ENCODE measurements at regions not wholly inside any gene's neighbourhood (a gene's known extent, or its start where the extent isn't known, plus 50 kb on each side); places are given as distances from the start of the nearest gene placed in this dataset.
A peak's percentile ranks its signal among the peaks of the same experiment; 100 is the strongest.

GRCh38 chr5:153399595-153399994 lies 90.9 kb upstream of the GRIA1 start:
- in situ Hi-C loops (cut with HindIII; ENCODE audit: low pct_unique_long_range_greater_than_20kb, low sequenced_read_pairs): no loop called here
- DNase-seq (ENCODE audit: low read depth, low spot score): no peak

DNA sequence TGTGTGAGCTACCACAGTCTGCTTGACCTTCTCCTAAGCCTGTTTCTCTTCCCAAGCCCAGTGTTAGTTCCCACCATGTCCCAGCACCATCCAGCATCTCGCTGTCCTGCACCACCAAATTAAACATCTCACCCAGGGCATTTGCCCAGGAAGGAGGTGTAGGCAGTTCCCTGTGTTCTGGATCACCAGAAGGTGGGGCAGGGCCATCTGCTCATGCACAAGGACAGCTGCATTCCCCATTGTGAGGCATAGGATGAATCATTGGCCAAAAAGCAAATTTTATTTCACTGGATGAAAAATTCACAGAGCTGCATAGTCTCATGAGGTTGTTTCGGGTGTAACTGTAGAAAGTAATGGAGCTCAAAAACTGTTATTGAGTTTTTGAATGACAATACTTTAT lies 89.5 kb upstream of the GRIA1 start:
- no peak for DNase-seq (ENCODE audit: low read depth, low spot score)
- in situ Hi-C loops (cut with HindIII; ENCODE audit: low pct_unique_long_range_greater_than_20kb, low sequenced_read_pairs): no loop called here

DNA sequence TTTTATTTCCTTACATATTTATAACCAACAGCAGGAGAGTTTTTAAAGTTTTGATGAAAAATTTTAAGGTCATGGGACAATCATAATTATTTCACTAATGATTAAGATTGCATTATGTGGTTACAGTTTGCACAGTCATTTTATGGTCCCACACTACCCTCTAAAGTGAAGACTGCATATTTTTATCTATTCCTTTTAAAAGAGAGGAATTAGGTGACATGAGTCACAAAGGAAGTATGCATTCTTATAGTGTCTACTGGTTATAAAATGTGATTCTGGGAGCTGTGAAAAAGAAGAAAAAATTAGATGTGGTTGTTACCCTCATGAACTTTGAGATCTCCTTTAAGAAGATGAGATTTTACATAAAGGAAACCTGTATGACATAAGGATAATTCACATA lies 87.9 kb upstream of the GRIA1 start:
- DNase-seq (ENCODE audit: low read depth, low spot score): no peak
- in situ Hi-C loops (cut with HindIII; ENCODE audit: low pct_unique_long_range_greater_than_20kb, low sequenced_read_pairs): no loop called here

DNA sequence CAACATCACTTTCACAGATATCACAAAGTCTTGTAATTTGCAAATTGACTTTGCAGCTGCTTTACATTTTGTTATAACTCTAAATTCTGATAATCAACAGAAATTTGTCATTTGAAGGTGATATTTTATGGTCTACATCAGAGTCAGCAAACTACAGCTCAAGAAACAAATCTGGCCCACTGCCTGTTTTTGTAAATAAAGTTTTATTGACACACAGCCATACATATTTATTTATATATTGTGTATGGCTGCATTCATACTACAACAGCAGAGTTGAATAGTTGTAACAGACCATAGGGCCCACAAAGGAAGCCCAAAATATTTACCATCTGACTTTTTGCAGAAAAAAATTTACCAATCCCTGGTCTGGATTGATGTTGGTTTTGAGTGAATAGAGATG lies 87.0 kb upstream of the GRIA1 start:
- no peak for DNase-seq (ENCODE audit: low read depth, low spot score)
- in situ Hi-C loops (cut with HindIII; ENCODE audit: low pct_unique_long_range_greater_than_20kb, low sequenced_read_pairs): no loop called here

- in situ Hi-C loops (cut with HindIII; ENCODE audit: low pct_unique_long_range_greater_than_20kb, low sequenced_read_pairs): no loop called here
- no peak for DNase-seq (ENCODE audit: low read depth, low spot score)
These were observed 85.7 kb upstream of the GRIA1 start for GRCh38 chr5:153404747-153405146.

- in situ Hi-C loops (cut with HindIII; ENCODE audit: low pct_unique_long_range_greater_than_20kb, low sequenced_read_pairs): no loop called here
- no peak for DNase-seq (ENCODE audit: low read depth, low spot score)
These were observed 68.8 kb upstream of the GRIA1 start for GRCh38 chr5:153421676-153422075.

GRCh38 chr5:153425914-153426313 lies 64.6 kb upstream of the GRIA1 start:
- DNase-seq (ENCODE audit: low read depth, low spot score): peak; percentile 5
- in situ Hi-C loops (cut with HindIII; ENCODE audit: low pct_unique_long_range_greater_than_20kb, low sequenced_read_pairs): no loop called here

GRCh38 chr5:153429761-153430380 lies 60.6 kb upstream of the GRIA1 start:
- in situ Hi-C loops (cut with HindIII; ENCODE audit: low pct_unique_long_range_greater_than_20kb, low sequenced_read_pairs): no loop called here
- no peak for DNase-seq (ENCODE audit: low read depth, low spot score)

- in situ Hi-C loops (cut with HindIII; ENCODE audit: low pct_unique_long_range_greater_than_20kb, low sequenced_read_pairs): no loop called here
- DNase-seq (ENCODE audit: low read depth, low spot score): no peak
These were observed 57.9 kb upstream of the GRIA1 start for GRCh38 chr5:153432583-153432982.

- no peak for DNase-seq (ENCODE audit: low read depth, low spot score)
- in situ Hi-C loops (cut with HindIII; ENCODE audit: low pct_unique_long_range_greater_than_20kb, low sequenced_read_pairs): no loop called here
These were observed 53.2 kb upstream of the GRIA1 start for GRCh38 chr5:153437251-153437650.

- in situ Hi-C loops (cut with HindIII; ENCODE audit: low pct_unique_long_range_greater_than_20kb, low sequenced_read_pairs): no loop called here
- no peak for DNase-seq (ENCODE audit: low read depth, low spot score)
These were observed 51.3 kb upstream of the GRIA1 start for GRCh38 chr5:153439130-153439529.

Small RNA genes in the stretch of these regions (small RNA-seq; reads per million reads assigned to genes)
- 0 reads per million in 2 experiments for gene AC008571.1
